AG04450 (cell line): ENCODE measurements at regions not wholly inside any gene's neighbourhood (a gene's known extent, or its start where the extent isn't known, plus 50 kb on each side); places are given as distances from the start of the nearest gene placed in this dataset.
"Not testable (repeated sequence)": the region's sequence is repeated elsewhere in the genome, so short reads cannot be mapped to it uniquely, and the experiment has no call there.

Source experiments
- CTCF ChIA-PET: fragments of 300-600, 350-600 bp; formaldehyde crosslinking; extraction: SDS; loops from one replicate; lab custom pipeline; 2022; ENCODE audit warnings: antibody characterized with exemption, inconsistent platforms; lab: Charles Lee
- POLR2A ChIA-PET: fragments of 350-600 bp; formaldehyde crosslinking; extraction: SDS; loops from one replicate; lab custom pipeline; 2021; ENCODE audit warnings: antibody characterized with exemption, inconsistent platforms; lab: Yijun Ruan, JAX
- DNase-seq: peaks from one replicate; pipeline ENCODE4 v3.0.0-alpha.2; 2011; ENCODE audit warnings: low read depth, low spot score
- H3K27ac ChIP-seq: one replicate; pipeline ENCODE4 v1.5.1; 2012; ENCODE audit warnings: low read depth, low read length, control low read depth
- H3K27me3 ChIP-seq: one replicate; pipeline ENCODE4 v1.6.0; 2012; ENCODE audit warnings: low read length; ENCODE audit not compliant: control insufficient read depth, insufficient read depth
- H3K4me3 ChIP-seq: 2 replicates; pipeline ENCODE4 v1.5.1; 2011; ENCODE audit warnings: mild to moderate bottlenecking, low read depth, low read length, control low read depth
- H3K9me3 ChIP-seq: 2 replicates; pipeline ENCODE4 v1.5.1; 2012; ENCODE audit warnings: low read length; ENCODE audit not compliant: control insufficient read depth, insufficient read depth
- CTCF ChIP-seq: IDR thresholded peaks from 2 replicates; pipeline ENCODE4 v1.5.1; 2011; ENCODE audit warnings: low read depth, low read length, control low read depth, inconsistent platforms

- no peaks in the 10 kb centered on the region for H3K27me3 ChIP-seq
- no peaks in the 10 kb centered on the region for H3K9me3 ChIP-seq
- TF ChIP-seq CTCF: no peak
- H3K4me3 ChIP-seq: no peak overlapping the region
- ChIA-PET POLR2A (no interaction called here), CTCF (interaction anchor here (0.7 kb wide), 1 partner anchor 11 kb away, joined by 3 read pairs; no protein-coding TSS in a partner anchor)
- DNase-seq: no peak
- no peak overlapping the region for H3K27ac ChIP-seq
These were observed 61.7 kb upstream of the MYL1 start for GRCh38 chr2:210376694-210377093.

- Histone ChIP-seq H3K27me3 (no peaks in the 10 kb centered on the region), H3K9me3 (peaks cover 5% of the 10 kb centered on the region), H3K27ac (no peak overlapping the region), H3K4me3 (no peak overlapping the region)
- ChIA-PET CTCF (no interaction called here), POLR2A (no interaction called here)
- TF ChIP-seq CTCF: no peak
- no peak for DNase-seq
These were observed 55.6 kb upstream of the MYL1 start for GRCh38 chr2:210370562-210370961.

GRCh38 chr2:210366675-210367080, 51.7 kb upstream of the MYL1 start:
- TF ChIP-seq CTCF: no peak
- DNase-seq: no peak
- H3K27ac ChIP-seq: no peak overlapping the region
- H3K4me3 ChIP-seq: no peak overlapping the region
- peaks cover 15% of the 10 kb centered on the region for H3K9me3 ChIP-seq
- ChIA-PET POLR2A (no interaction called here), CTCF (interaction anchor here (1.6 kb wide), 1 partner anchor 32 kb away, joined by 4 read pairs; no protein-coding TSS in a partner anchor)
- no peaks in the 10 kb centered on the region for H3K27me3 ChIP-seq

- CTCF ChIA-PET: interaction anchor here (0.6 kb wide), 1 partner anchor 11 kb away, joined by 3 read pairs; no protein-coding TSS in a partner anchor
- POLR2A ChIA-PET, H3K27ac ChIP-seq, H3K4me3 ChIP-seq, H3K27me3 ChIP-seq, DNase-seq: not testable (repeated sequence)
- peaks cover 12% of the 10 kb centered on the region for H3K9me3 ChIP-seq
These were observed 50.5 kb upstream of the MYL1 start for GRCh38 chr2:210365475-210365874.
